K562 (cell line): ENCODE measurements at regions not wholly inside any gene's neighbourhood (a gene's known extent, or its start where the extent isn't known, plus 50 kb on each side); places are given as distances from the start of the nearest gene placed in this dataset.

Experiments used
- ATAC-seq: fragments of 200-7000 bp; cut with Tn5 transposase; 3 replicates; pipeline ENCODE4 v1.9.1; 2020; ENCODE audit warnings: moderate library complexity
- BruUV-seq: library from RNA; stranded (reverse); fragments of 400-500 nt; replicated peaks from 2 replicates; lab custom pipeline; 2021; lab: Mats Ljungman, UMichigan
- CTCF ChIA-PET: fragments of 300-600 bp; formaldehyde crosslinking; extraction: SDS; loops from one replicate; lab custom pipeline; 2021; ENCODE audit warnings: low intra/inter-chr PET ratio; lab: Yijun Ruan, JAX
- POLR2A ChIA-PET: fragments of 300-600, 350-650 bp; sonication (Branson Sonifier 250); formaldehyde crosslinking; extraction: SDS; loops from one replicate; lab custom pipeline; 2021; ENCODE audit warnings: antibody characterized with exemption, inconsistent platforms; lab: Yijun Ruan, JAX
- DNase-seq, 4 experiments: peaks; one replicate each; pipeline versions ENCODE4 v3.0.0 to v3.0.0-alpha.2; 2011 to 2018; ENCODE audit warnings: low spot score in 3 of 4, mixed read lengths in 3 of 4; ENCODE audit errors: extremely low read depth in 1 of 4
- FAIRE-seq: peaks from 2 replicates; lab custom pipeline; 2011; peaks lifted over from hg19 to GRCh38; lab: Jason Lieb, UNC
- H2AFZ ChIP-seq: 2 replicates; pipeline ENCODE4 v1.6.0; 2011; ENCODE audit warnings: low read depth, low read length, control low read depth, inconsistent platforms
- H3K27ac ChIP-seq: fragments of 200-600 bp; 3 replicates; pipeline ENCODE4 v1.8.0; 2011; ENCODE audit warnings: low read depth, mild to moderate bottlenecking, control low read depth, inconsistent platforms, low read length, moderate library complexity, mixed read lengths; ENCODE audit errors: extremely low read depth
- H3K27me3 ChIP-seq, 2 experiments: fragments of 300-600 bp in 1 of 2; 2 replicates in 1 of 2; 3 replicates in 1 of 2; pipeline versions ENCODE4 v1.6.0 to v1.8.0; 2011; ENCODE audit warnings: inconsistent platforms in 2 of 2, low read length in 2 of 2, mild to moderate bottlenecking in 1 of 2, mixed read lengths in 1 of 2, moderate library complexity in 1 of 2; ENCODE audit not compliant: control insufficient read depth in 2 of 2, insufficient read depth in 2 of 2
- H3K36me3 ChIP-seq: fragments of 300-600 bp; 3 replicates; pipeline ENCODE4 v1.8.0; 2011; ENCODE audit warnings: mild to moderate bottlenecking, low read length, inconsistent platforms; ENCODE audit not compliant: control insufficient read depth, insufficient read depth
- H3K4me1 ChIP-seq, 2 experiments: fragments of 200-600 bp in 1 of 2; replicated peaks in 1 of 2; 2 replicates in 1 of 2; 3 replicates in 1 of 2; pipeline versions ENCODE4 v1.5.1 to v1.8.0; 2011; ENCODE audit warnings: inconsistent platforms in 2 of 2, low read length in 2 of 2, mild to moderate bottlenecking in 1 of 2, mixed read lengths in 1 of 2, moderate library complexity in 1 of 2; ENCODE audit not compliant: control insufficient read depth in 2 of 2, insufficient read depth in 2 of 2
- H3K4me2 ChIP-seq: 2 replicates; pipeline ENCODE4 v1.6.1; 2011; ENCODE audit warnings: low read length, control low read depth, inconsistent platforms, mixed read lengths; ENCODE audit not compliant: insufficient read depth
- H3K4me3 ChIP-seq: fragments of 200-600 bp; sonication (generic), shearing (Covaris generic); 2 replicates; pipeline ENCODE4 v1.5.1; 2016; ENCODE audit warnings: control low read depth, inconsistent platforms
- H3K79me2 ChIP-seq: fragments of 200-600 bp; 3 replicates; pipeline ENCODE4 v1.8.0; 2011; ENCODE audit warnings: low read length, inconsistent platforms; ENCODE audit not compliant: control insufficient read depth, insufficient read depth
- H3K9ac ChIP-seq, 2 experiments: 2 replicates each; pipeline versions ENCODE4 v1.6.0 to v1.6.1; 2011; ENCODE audit warnings: low read depth in 2 of 2, low read length in 2 of 2, control low read depth in 1 of 2, inconsistent platforms in 1 of 2, mild to moderate bottlenecking in 1 of 2, mixed read lengths in 1 of 2; ENCODE audit not compliant: insufficient read depth in 1 of 2
- H3K9me1 ChIP-seq: one replicate; pipeline ENCODE4 v1.6.0; 2011; ENCODE audit warnings: inconsistent platforms, mild to moderate bottlenecking, low read length, moderate library complexity; ENCODE audit not compliant: control insufficient read depth, insufficient read depth
- H3K9me3 ChIP-seq: replicated peaks from 2 replicates; pipeline ENCODE4 v1.5.1; 2011; ENCODE audit warnings: low read depth, low read length, inconsistent platforms; ENCODE audit not compliant: control insufficient read depth, insufficient read depth
- H4K20me1 ChIP-seq: replicated peaks from 2 replicates; pipeline ENCODE4 v1.6.1; 2011; ENCODE audit warnings: low read length, inconsistent platforms, mixed read lengths; ENCODE audit not compliant: control insufficient read depth, insufficient read depth
- KAT2B ChIP-seq: IDR thresholded peaks from one replicate; pipeline ENCODE4 v1.6.1; 2012; ENCODE audit warnings: low read depth, mild to moderate bottlenecking, control low read depth, inconsistent platforms, low read length, moderate library complexity
- LCOR ChIP-seq: sonication (generic); formaldehyde crosslinking; IDR thresholded peaks from 2 replicates; pipeline ENCODE4 v1.8.0; 2022; ENCODE audit warnings: mild to moderate bottlenecking, missing genetic modification reagents
- RUNX1 ChIP-seq: sonication (generic); IDR thresholded peaks from 2 replicates; pipeline ENCODE4 v1.6.1; 2016; ENCODE audit warnings: antibody characterized with exemption, low read depth
- SMARCC2 ChIP-seq: fragments of 450-650 bp; IDR thresholded peaks from 2 replicates; pipeline ENCODE4 v1.6.1; 2017; ENCODE audit warnings: antibody characterized with exemption, moderate library complexity, mild to moderate bottlenecking, low read depth
- SMC3 ChIP-seq: conservative IDR thresholded peaks from 2 replicates; pipeline ENCODE4 v1.6.1; 2011; ENCODE audit warnings: low read depth, low read length, improper control_type of control experiment; ENCODE audit not compliant: insufficient read depth
- ZNF717 ChIP-seq: fragments of 250-450 bp; sonication (Bioruptor Pico); IDR thresholded peaks from 2 replicates; pipeline ENCODE4 v1.5.0; 2021
- WGBS: fragments of 100-300 bp; shearing (Covaris generic); methylation state at CpG from one replicate; pipeline ENCODE4 v1.1.6; 2016; ENCODE audit warnings: low coverage, mixed read lengths; ENCODE audit not compliant: insufficient coverage; ENCODE audit errors: missing lambda C conversion rate; 5-methylcytosine and 5-hydroxymethylcytosine counted together
- in situ Hi-C: fragments of 300-500 bp; cut with MboI; formaldehyde crosslinking; loops from 4 replicates; pipeline ENCODE4 v1.15.0; 2018; ENCODE audit warnings: inconsistent platforms, mixed read lengths
- intact Hi-C: fragments of 100-400 bp; cut with micrococcal nuclease; formaldehyde crosslinking; loops from 2 replicates; pipeline ENCODE4 v1.14.2; 2022
- TF ChIP-seq, protein P1 (sequence below): sonication (generic); formaldehyde crosslinking; IDR thresholded peaks from 2 replicates; pipeline ENCODE4 v1.5.0; 2020; ENCODE audit warnings: missing genetic modification reagents

DNA sequence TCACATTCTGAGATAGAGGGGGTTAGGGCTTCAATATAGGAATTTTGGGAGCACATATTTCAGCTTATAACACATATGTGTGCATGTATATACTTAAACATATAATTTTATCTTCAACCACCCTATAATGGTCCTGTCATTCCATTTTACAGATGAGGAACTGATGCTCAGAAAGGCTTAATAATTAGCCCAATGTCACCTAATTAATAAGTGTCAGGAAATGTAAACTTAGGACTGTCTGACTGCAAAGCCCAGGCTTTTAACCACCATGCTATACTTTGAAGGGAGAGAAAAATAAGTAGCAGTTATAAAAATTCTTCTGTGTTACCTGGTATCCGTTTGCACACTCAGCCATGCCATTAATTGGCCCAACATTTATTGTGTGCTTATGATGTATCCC lies 172.6 kb downstream of the SKIDA1 start:
- Histone ChIP-seq H3K9me1 (no peaks in the 10 kb centered on the region), H3K79me2 (no peaks in the 10 kb centered on the region), H3K4me2 (no peak overlapping the region), H4K20me1 (no peaks in the 10 kb centered on the region), H3K9me3 (no peaks in the 10 kb centered on the region)
- FAIRE-seq (no peak), ATAC-seq (no peak)
- TF ChIP-seq SMC3 (no peak), ZNF717 (CRISPR knock-in tag) (no peak), SMARCC2 (no peak), RUNX1 (no peak), LCOR (CRISPR knock-in tag) (no peak), KAT2B (no peak)
- TF ChIP-seq, protein P1, sequence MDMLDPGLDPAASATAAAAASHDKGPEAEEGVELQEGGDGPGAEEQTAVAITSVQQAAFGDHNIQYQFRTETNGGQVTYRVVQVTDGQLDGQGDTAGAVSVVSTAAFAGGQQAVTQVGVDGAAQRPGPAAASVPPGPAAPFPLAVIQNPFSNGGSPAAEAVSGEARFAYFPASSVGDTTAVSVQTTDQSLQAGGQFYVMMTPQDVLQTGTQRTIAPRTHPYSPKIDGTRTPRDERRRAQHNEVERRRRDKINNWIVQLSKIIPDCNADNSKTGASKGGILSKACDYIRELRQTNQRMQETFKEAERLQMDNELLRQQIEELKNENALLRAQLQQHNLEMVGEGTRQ (CRISPR knock-in tag): no peak
- TF ChIP-seq, all 486 proteins: peak for 0
- Histone ChIP-seq H3K4me1 (no peaks in the 10 kb centered on the region), H3K9ac (no peak overlapping the region), H3K27ac (no peak overlapping the region), H3K27me3 (peaks cover 9 to 21% of the 10 kb centered on the region in 2 experiments; a peak in 4 of 5 replicates), H3K36me3 (no peaks in the 10 kb centered on the region), H2AFZ (no peak overlapping the region), H3K4me3 (no peak overlapping the region)
- BruUV-seq: no TSS peak
- WGBS: 0% methylated on average over 1 of the region's 1 CpG
- POLR2A ChIA-PET: no interaction called here
- no peak for DNase-seq
- in situ Hi-C loops: no loop called here
- CTCF ChIA-PET: no interaction called here
- intact Hi-C loops: no loop called here
